ENCODE measurements at regions not wholly inside any gene's neighbourhood (a gene's known extent, or its start where the extent isn't known, plus 50 kb on each side); places are given as distances from the start of the nearest gene placed in this dataset.

DNA sequence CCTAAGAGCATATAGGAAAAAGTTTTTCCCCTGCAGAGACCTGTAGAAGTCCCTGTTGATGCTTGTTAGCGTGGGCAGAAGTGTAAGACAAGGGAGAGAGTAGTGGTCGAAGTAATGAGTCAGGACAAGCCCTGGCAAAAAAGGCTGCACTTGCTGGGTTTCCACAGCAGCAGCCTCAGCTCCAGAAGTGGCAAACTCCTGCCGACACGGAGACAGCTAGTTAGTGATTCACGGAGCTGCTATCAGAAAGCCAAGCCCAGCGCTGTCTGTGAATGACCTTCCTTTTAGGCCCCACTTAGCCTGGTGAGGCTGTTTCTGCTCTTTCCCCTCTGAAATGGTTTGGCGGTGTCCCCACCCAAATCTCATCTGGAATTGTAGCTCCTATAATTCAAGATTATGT, 109.1 kb downstream of the FAM50B start:
- BruUV-seq (replicated peaks): no TSS peak
- Mint-ChIP-seq H3K27ac (ENCODE audit: unreplicated experiment) (no peak overlapping the region), H3K36me3 (ENCODE audit: insufficient read depth, unreplicated experiment) (no peaks in the 10 kb centered on the region), H3K27me3 (ENCODE audit: insufficient read depth, unreplicated experiment) (no peaks in the 10 kb centered on the region), H3K4me3 (ENCODE audit: unreplicated experiment) (no peak overlapping the region), H3K9me3 (ENCODE audit: unreplicated experiment) (no peaks in the 10 kb centered on the region), H3K4me1 (ENCODE audit: low read depth, unreplicated experiment) (no peaks in the 10 kb centered on the region)
- H3K27me3 ChIP-seq (replicated peaks; ENCODE audit: control insufficient read depth, insufficient read depth, low read length): no peaks in the 10 kb centered on the region
- H3K36me3 ChIP-seq (ENCODE audit: control insufficient read depth, insufficient read depth, low read length): no peaks in the 10 kb centered on the region
- no peaks in the 10 kb centered on the region for H3K9me3 ChIP-seq
- no peak for DNase-seq
- ChIA-PET POLR2A (no interaction called here), CTCF (no interaction called here)
- H3K4me1 ChIP-seq: no peaks in the 10 kb centered on the region
- no peak overlapping the region for H3K4me3 ChIP-seq (ENCODE audit: low read depth, low read length)
- intact Hi-C loops (cut with micrococcal nuclease; ENCODE audit: unreplicated experiment): no loop called here
- TF ChIP-seq, protein P1, sequence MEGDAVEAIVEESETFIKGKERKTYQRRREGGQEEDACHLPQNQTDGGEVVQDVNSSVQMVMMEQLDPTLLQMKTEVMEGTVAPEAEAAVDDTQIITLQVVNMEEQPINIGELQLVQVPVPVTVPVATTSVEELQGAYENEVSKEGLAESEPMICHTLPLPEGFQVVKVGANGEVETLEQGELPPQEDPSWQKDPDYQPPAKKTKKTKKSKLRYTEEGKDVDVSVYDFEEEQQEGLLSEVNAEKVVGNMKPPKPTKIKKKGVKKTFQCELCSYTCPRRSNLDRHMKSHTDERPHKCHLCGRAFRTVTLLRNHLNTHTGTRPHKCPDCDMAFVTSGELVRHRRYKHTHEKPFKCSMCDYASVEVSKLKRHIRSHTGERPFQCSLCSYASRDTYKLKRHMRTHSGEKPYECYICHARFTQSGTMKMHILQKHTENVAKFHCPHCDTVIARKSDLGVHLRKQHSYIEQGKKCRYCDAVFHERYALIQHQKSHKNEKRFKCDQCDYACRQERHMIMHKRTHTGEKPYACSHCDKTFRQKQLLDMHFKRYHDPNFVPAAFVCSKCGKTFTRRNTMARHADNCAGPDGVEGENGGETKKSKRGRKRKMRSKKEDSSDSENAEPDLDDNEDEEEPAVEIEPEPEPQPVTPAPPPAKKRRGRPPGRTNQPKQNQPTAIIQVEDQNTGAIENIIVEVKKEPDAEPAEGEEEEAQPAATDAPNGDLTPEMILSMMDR (IDR thresholded peaks at IDR 0.05; ENCODE audit: insufficient read depth in 1 of 2, low read depth in 1 of 2, low read length in 1 of 2, severe bottlenecking in 1 of 2, unreplicated experiment in 1 of 2): no peak

DNA sequence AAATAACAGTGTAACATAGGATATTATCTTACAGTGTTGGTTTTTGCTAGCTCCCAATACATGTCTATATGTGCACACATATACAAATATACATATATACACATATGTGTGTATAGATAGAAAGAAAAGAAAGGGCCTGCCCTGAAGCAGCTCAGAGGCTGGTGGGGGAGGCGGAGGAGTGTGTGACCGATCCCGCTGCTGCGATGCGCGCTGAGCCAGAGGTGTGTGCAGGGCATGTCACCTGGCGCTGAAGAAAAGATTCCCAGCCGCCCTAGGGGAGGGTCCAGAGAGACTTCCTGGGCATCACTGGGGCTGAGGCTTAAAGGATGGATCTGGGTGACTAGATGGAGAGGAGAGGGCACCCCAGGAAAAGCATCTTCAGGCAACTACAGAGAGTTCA, 110.2 kb downstream of the FAM50B start:
- ChIA-PET CTCF (no interaction called here), POLR2A (no interaction called here)
- no peaks in the 10 kb centered on the region for H3K27me3 Mint-ChIP-seq (ENCODE audit: insufficient read depth, unreplicated experiment)
- Histone ChIP-seq H3K4me1 (no peaks in the 10 kb centered on the region), H3K9me3 (no peaks in the 10 kb centered on the region), H3K27me3 (replicated peaks; ENCODE audit: control insufficient read depth, insufficient read depth, low read length) (no peaks in the 10 kb centered on the region), H3K4me3 (ENCODE audit: low read depth, low read length) (no peak overlapping the region), H3K36me3 (ENCODE audit: control insufficient read depth, insufficient read depth, low read length) (no peaks in the 10 kb centered on the region)
- BruUV-seq (replicated peaks): no TSS peak
- H3K36me3 Mint-ChIP-seq (ENCODE audit: insufficient read depth, unreplicated experiment): no peaks in the 10 kb centered on the region
- TF ChIP-seq, protein P1 (IDR thresholded peaks at IDR 0.05; ENCODE audit: insufficient read depth in 1 of 2, low read depth in 1 of 2, low read length in 1 of 2, severe bottlenecking in 1 of 2, unreplicated experiment in 1 of 2): no peak
- no peak overlapping the region for H3K4me3 Mint-ChIP-seq (ENCODE audit: unreplicated experiment)
- no peaks in the 10 kb centered on the region for H3K4me1 Mint-ChIP-seq (ENCODE audit: low read depth, unreplicated experiment)
- no peak for DNase-seq
- intact Hi-C loops (cut with micrococcal nuclease; ENCODE audit: unreplicated experiment): no loop called here
- no peak overlapping the region for H3K27ac Mint-ChIP-seq (ENCODE audit: unreplicated experiment)
- no peaks in the 10 kb centered on the region for H3K9me3 Mint-ChIP-seq (ENCODE audit: unreplicated experiment)

DNA sequence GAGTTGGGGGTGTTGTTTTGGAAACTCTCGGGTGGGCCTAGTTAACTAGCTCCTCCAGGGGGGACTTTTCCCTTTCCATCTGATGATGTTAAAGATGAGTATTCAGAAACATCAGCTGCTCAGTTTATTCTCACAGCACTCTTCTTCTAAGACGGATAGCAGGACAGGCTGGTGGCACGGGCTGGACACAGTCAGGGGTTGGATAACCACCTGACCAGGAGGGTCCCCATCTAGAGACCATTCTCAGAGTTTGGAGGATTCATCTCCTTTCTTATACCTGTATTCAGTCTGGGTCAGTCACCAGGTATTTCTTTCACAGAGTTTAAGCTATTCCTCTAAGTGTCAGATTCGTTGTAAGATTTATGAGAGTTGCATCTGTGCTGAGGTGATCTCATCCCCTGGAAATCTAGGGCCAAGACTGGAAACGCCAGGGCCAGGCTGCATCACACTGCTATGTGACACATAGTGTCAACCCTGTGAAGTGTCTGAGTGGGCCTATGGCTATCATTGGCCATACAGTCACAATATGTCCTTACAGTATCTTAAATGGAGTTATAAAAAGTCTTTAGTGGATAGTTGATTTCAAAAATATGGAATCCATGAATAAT, 111.7 kb downstream of the FAM50B start:
- Mint-ChIP-seq H3K36me3 (ENCODE audit: insufficient read depth, unreplicated experiment) (no peaks in the 10 kb centered on the region), H3K4me1 (ENCODE audit: low read depth, unreplicated experiment) (no peaks in the 10 kb centered on the region), H3K4me3 (ENCODE audit: unreplicated experiment) (no peak overlapping the region), H3K27ac (ENCODE audit: unreplicated experiment) (no peak overlapping the region), H3K9me3 (ENCODE audit: unreplicated experiment) (no peaks in the 10 kb centered on the region), H3K27me3 (ENCODE audit: insufficient read depth, unreplicated experiment) (no peaks in the 10 kb centered on the region)
- ChIA-PET POLR2A (no interaction called here), CTCF (no interaction called here)
- no TSS peak for BruUV-seq (replicated peaks)
- no peaks in the 10 kb centered on the region for H3K36me3 ChIP-seq (ENCODE audit: control insufficient read depth, insufficient read depth, low read length)
- no peaks in the 10 kb centered on the region for H3K4me1 ChIP-seq
- no peak for DNase-seq
- TF ChIP-seq, protein P1 (IDR thresholded peaks at IDR 0.05; ENCODE audit: insufficient read depth in 1 of 2, low read depth in 1 of 2, low read length in 1 of 2, severe bottlenecking in 1 of 2, unreplicated experiment in 1 of 2): no peak
- H3K4me3 ChIP-seq (ENCODE audit: low read depth, low read length): no peak overlapping the region
- intact Hi-C loops (cut with micrococcal nuclease; ENCODE audit: unreplicated experiment): no loop called here
- no peaks in the 10 kb centered on the region for H3K9me3 ChIP-seq
- no peaks in the 10 kb centered on the region for H3K27me3 ChIP-seq (replicated peaks; ENCODE audit: control insufficient read depth, insufficient read depth, low read length)

Measured in Caco-2 (cell line).